Left lung (tissue), 4 donors: ENCODE measurements at regions not wholly inside any gene's neighbourhood (a gene's known extent, or its start where the extent isn't known, plus 50 kb on each side); places are given as distances from the start of the nearest gene placed in this dataset.
A peak's percentile ranks its signal among the peaks of the same experiment; 100 is the strongest.
"Not testable (repeated sequence)": the region's sequence is repeated elsewhere in the genome, so short reads cannot be mapped to it uniquely, and the experiment has no call there.

Experiments
- ATAC-seq: fragments of 200-7000 bp; cut with Tn5 transposase; one replicate; pipeline ENCODE4 v1.9.1; 2020; ENCODE audit warnings: moderate library complexity
- DNase-seq, 4 donors: peaks; one replicate each; pipeline ENCODE4 v3.0.0-alpha.2; 2013 to 2020
- H3K27ac ChIP-seq, 2 donors: fragments of 200-600 bp; sonication (generic) in 1 of 2; one replicate each; pipeline versions ENCODE4 v1.5.0 to v1.8.0; 2020 to 2021
- H3K27me3 ChIP-seq, 2 donors: fragments of 200-600 bp; sonication (generic) in 1 of 2; one replicate each; pipeline versions ENCODE4 v1.5.0 to v1.8.0; 2020 to 2021
- H3K36me3 ChIP-seq, 2 donors: fragments of 200-600 bp; sonication (generic) in 1 of 2; one replicate each; pipeline versions ENCODE4 v1.5.0 to v1.8.0; 2020 to 2021
- H3K4me1 ChIP-seq, 2 donors: fragments of 200-600 bp; one replicate each; pipeline ENCODE4 v1.8.0; 2021
- H3K4me3 ChIP-seq, 2 donors: fragments of 200-600 bp; sonication (generic) in 1 of 2; one replicate each; pipeline versions ENCODE4 v1.5.0 to v1.8.0; 2020 to 2021; ENCODE audit warnings: mild to moderate bottlenecking in 1 of 2
- H3K9me3 ChIP-seq, 2 donors: fragments of 200-600 bp; sonication (generic) in 1 of 2; one replicate each; pipeline versions ENCODE4 v1.5.0 to v1.8.0; 2020 to 2021
- intact Hi-C, 2 donors: fragments of 100-400 bp; cut with DNase I; formaldehyde crosslinking; loops; one replicate each; pipeline versions ENCODE4 v1.11.2 to v1.14.2; 2022
- donor health status: DM: no; HTN: yes; CAD: no.
- donor health status: DM: no; HTN: no; CAD: no.

- H3K4me1 ChIP-seq, H3K27ac ChIP-seq, DNase-seq, H3K4me3 ChIP-seq, H3K36me3 ChIP-seq, intact Hi-C loops, H3K27me3 ChIP-seq, H3K9me3 ChIP-seq: not testable (repeated sequence)
- ATAC-seq, result peak; percentile 93
Observed at GRCh38 chr7:75201606-75202079, 109.3 kb downstream of the GTF2IRD2B start.

GRCh38 chr7:75205367-75206085 lies 113.1 kb downstream of the GTF2IRD2B start:
- H3K9me3 ChIP-seq, H3K27ac ChIP-seq, DNase-seq, H3K4me1 ChIP-seq, intact Hi-C loops, H3K4me3 ChIP-seq, H3K36me3 ChIP-seq, ATAC-seq, H3K27me3 ChIP-seq: not testable (repeated sequence)

GRCh38 chr7:75215460-75215859 lies 123.1 kb downstream of the GTF2IRD2B start:
- DNase-seq, H3K9me3 ChIP-seq, H3K27me3 ChIP-seq, H3K4me3 ChIP-seq, ATAC-seq, H3K36me3 ChIP-seq, H3K4me1 ChIP-seq, H3K27ac ChIP-seq, intact Hi-C loops: not testable (repeated sequence)

- H3K36me3 ChIP-seq, intact Hi-C loops, H3K27me3 ChIP-seq, H3K4me1 ChIP-seq, H3K27ac ChIP-seq, DNase-seq, ATAC-seq, H3K9me3 ChIP-seq, H3K4me3 ChIP-seq: not testable (repeated sequence)
Observed at GRCh38 chr7:75216963-75217362, 124.6 kb downstream of the GTF2IRD2B start.

- H3K27me3 ChIP-seq, H3K36me3 ChIP-seq, intact Hi-C loops, DNase-seq, H3K9me3 ChIP-seq, ATAC-seq, H3K4me3 ChIP-seq, H3K27ac ChIP-seq, H3K4me1 ChIP-seq: not testable (repeated sequence)
Observed at GRCh38 chr7:75226102-75226501, 133.7 kb downstream of the GTF2IRD2B start.

GRCh38 chr7:75229558-75229957 lies 137.2 kb downstream of the GTF2IRD2B start:
- intact Hi-C loops, ATAC-seq, H3K27me3 ChIP-seq, H3K36me3 ChIP-seq, H3K9me3 ChIP-seq, H3K4me1 ChIP-seq, H3K27ac ChIP-seq, H3K4me3 ChIP-seq, DNase-seq: not testable (repeated sequence)

- H3K27ac ChIP-seq, ATAC-seq, H3K4me1 ChIP-seq, H3K27me3 ChIP-seq, intact Hi-C loops, H3K36me3 ChIP-seq, H3K4me3 ChIP-seq, DNase-seq, H3K9me3 ChIP-seq: not testable (repeated sequence)
Observed at GRCh38 chr7:75230558-75230957, 138.2 kb downstream of the GTF2IRD2B start.

- H3K9me3 ChIP-seq, H3K36me3 ChIP-seq, DNase-seq, H3K4me3 ChIP-seq, H3K4me1 ChIP-seq, H3K27ac ChIP-seq, intact Hi-C loops, H3K27me3 ChIP-seq, ATAC-seq: not testable (repeated sequence)
Observed at GRCh38 chr7:75235092-75235826, 142.9 kb downstream of the GTF2IRD2B start.

- intact Hi-C loops, H3K4me1 ChIP-seq, H3K9me3 ChIP-seq, H3K36me3 ChIP-seq, H3K27me3 ChIP-seq, H3K27ac ChIP-seq, DNase-seq, H3K4me3 ChIP-seq: not testable (repeated sequence)
- ATAC-seq, result peak; percentile 1
Observed at GRCh38 chr7:75235827-75236167, 143.4 kb downstream of the GTF2IRD2B start.

- H3K4me1 ChIP-seq, intact Hi-C loops, H3K9me3 ChIP-seq, H3K36me3 ChIP-seq, H3K27ac ChIP-seq, H3K27me3 ChIP-seq, H3K4me3 ChIP-seq: not testable (repeated sequence)
- DNase-seq, result peak in 2 of 4 donors; percentile 52 to 64
- ATAC-seq, result peak; percentile 93
Observed at GRCh38 chr7:75237255-75238187, 145.1 kb downstream of the GTF2IRD2B start.

- H3K27me3 ChIP-seq, H3K4me3 ChIP-seq, DNase-seq, H3K27ac ChIP-seq, H3K9me3 ChIP-seq, intact Hi-C loops, H3K36me3 ChIP-seq, H3K4me1 ChIP-seq: not testable (repeated sequence)
- ATAC-seq, result peak; percentile 18
Observed at GRCh38 chr7:75238309-75238708, 145.9 kb downstream of the GTF2IRD2B start.

GRCh38 chr7:75243638-75244037 lies 151.2 kb downstream of the GTF2IRD2B start:
- ATAC-seq, H3K9me3 ChIP-seq, H3K4me3 ChIP-seq, DNase-seq, H3K4me1 ChIP-seq, H3K36me3 ChIP-seq, H3K27me3 ChIP-seq, intact Hi-C loops, H3K27ac ChIP-seq: not testable (repeated sequence)

- ATAC-seq, H3K27ac ChIP-seq, intact Hi-C loops, H3K4me1 ChIP-seq, H3K36me3 ChIP-seq, H3K9me3 ChIP-seq, H3K27me3 ChIP-seq, H3K4me3 ChIP-seq, DNase-seq: not testable (repeated sequence)
Observed at GRCh38 chr7:75248216-75248615, 147.2 kb upstream of the TRIM73 start.
